Stimulated activated naive B cell treated with anti-CD40 and anti-IgM and Interleukin-4, amounts not matched to agents 10 μg/mL and 1 μg/mL and 100 μg/mL, for 72 hours (primary cell): ENCODE measurements at regions not wholly inside any gene's neighbourhood (a gene's known extent, or its start where the extent isn't known, plus 50 kb on each side); places are given as distances from the start of the nearest gene placed in this dataset.

Experiments used
- ATAC-seq, 2 donors: fragments of 150-1000 bp; cut with Tn5 transposase; replicated peaks; 2 replicates each; pipeline ENCODE4 v1.10.0; 2021; ENCODE audit warnings: moderate library complexity in 1 of 2
- DNase-seq: peaks from one replicate; pipeline ENCODE4 v3.0.0; 2021
- H3K27ac Mint-ChIP-seq: one replicate; pipeline ENCODE4 v1.8.0; 2022; ENCODE audit warnings: mild to moderate bottlenecking, mixed read lengths
- H3K27me3 Mint-ChIP-seq, 2 donors: one replicate each; pipeline ENCODE4 v1.8.0; 2022; ENCODE audit warnings: mixed read lengths in 2 of 2
- H3K36me3 Mint-ChIP-seq, 2 donors: one replicate each; pipeline ENCODE4 v1.8.0; 2022; ENCODE audit warnings: mixed read lengths in 2 of 2, mild to moderate bottlenecking in 1 of 2
- H3K4me1 Mint-ChIP-seq, 2 donors: one replicate each; pipeline ENCODE4 v1.8.0; 2022; ENCODE audit warnings: mixed read lengths in 2 of 2, mild to moderate bottlenecking in 1 of 2
- H3K4me3 Mint-ChIP-seq, 2 donors: one replicate each; pipeline ENCODE4 v1.8.0; 2022; ENCODE audit warnings: mild to moderate bottlenecking in 2 of 2, mixed read lengths in 2 of 2, moderate library complexity in 1 of 2
- H3K9me3 Mint-ChIP-seq, 2 donors: one replicate each; pipeline ENCODE4 v1.8.0; 2022; ENCODE audit warnings: mixed read lengths in 2 of 2, mild to moderate bottlenecking in 1 of 2

GRCh38 chr4:184575306-184575705, 73.9 kb downstream of the CASP3 start:
- ATAC-seq (no peak), DNase-seq (no peak)
- H3K9me3 Mint-ChIP-seq, result peaks cover 9% of the 10 kb centered on the region in 2 donors
- H3K4me1 Mint-ChIP-seq, result no peaks in the 10 kb centered on the region
- H3K27ac Mint-ChIP-seq, result no peak overlapping the region
- H3K36me3 Mint-ChIP-seq, result peaks cover 3 to 6% of the 10 kb centered on the region in 2 donors
- no peaks in the 10 kb centered on the region for H3K27me3 Mint-ChIP-seq
- H3K4me3 Mint-ChIP-seq, result no peak overlapping the region

- Mint-ChIP-seq H3K36me3 (peaks cover 0 to 3% of the 10 kb centered on the region in 2 donors), H3K4me1 (peaks cover 0 to under 1% of the 10 kb centered on the region in 2 donors), H3K27me3 (no peaks in the 10 kb centered on the region), H3K4me3 (no peak overlapping the region), H3K9me3 (peaks cover 4 to 6% of the 10 kb centered on the region in 2 donors), H3K27ac (no peak overlapping the region)
- ATAC-seq (no peak), DNase-seq (no peak)
Measured at GRCh38 chr4:184574861-184575260, 74.4 kb downstream of the CASP3 start.

GRCh38 chr4:184573701-184574100, 75.5 kb downstream of the CASP3 start:
- H3K9me3 Mint-ChIP-seq, result peaks cover 0 to 3% of the 10 kb centered on the region in 2 donors
- no peak overlapping the region for H3K27ac Mint-ChIP-seq
- no peak overlapping the region for H3K4me3 Mint-ChIP-seq
- no peaks in the 10 kb centered on the region for H3K27me3 Mint-ChIP-seq
- DNase-seq (no peak), ATAC-seq (no peak)
- H3K4me1 Mint-ChIP-seq, result peaks cover 6 to 12% of the 10 kb centered on the region in 2 donors
- H3K36me3 Mint-ChIP-seq, result no peaks in the 10 kb centered on the region

GRCh38 chr4:184568770-184569169, 80.5 kb downstream of the CASP3 start:
- ATAC-seq (peak in 1 of 2 donors; percentile 39), DNase-seq (no peak)
- Mint-ChIP-seq H3K9me3 (peaks cover 0 to 2% of the 10 kb centered on the region in 2 donors), H3K4me1 (peaks cover 7 to 18% of the 10 kb centered on the region in 2 donors), H3K27ac (no peak overlapping the region), H3K36me3 (no peaks in the 10 kb centered on the region), H3K27me3 (no peaks in the 10 kb centered on the region), H3K4me3 (peak overlapping the region in 1 of 2 donors; percentile 2)

- H3K9me3 Mint-ChIP-seq, result peaks cover 0 to 1% of the 10 kb centered on the region in 2 donors
Measured at GRCh38 chr4:184563621-184564020, 85.6 kb downstream of the CASP3 start.

GRCh38 chr4:184558996-184559395, 84.6 kb upstream of the IRF2 start:
- no peak for DNase-seq
- Mint-ChIP-seq H3K27me3 (no peaks in the 10 kb centered on the region), H3K27ac (no peak overlapping the region), H3K36me3 (no peaks in the 10 kb centered on the region), H3K4me3 (no peak overlapping the region), H3K4me1 (no peaks in the 10 kb centered on the region), H3K9me3 (no peaks in the 10 kb centered on the region)
- no peak for ATAC-seq

More at GRCh38 chr4:184563621-184564020, 85.6 kb downstream of the CASP3 start:
- Mint-ChIP-seq H3K36me3 (no peaks in the 10 kb centered on the region), H3K27me3 (no peaks in the 10 kb centered on the region), H3K4me3 (no peak overlapping the region), H3K4me1 (peaks cover 1 to 5% of the 10 kb centered on the region in 2 donors), H3K27ac (no peak overlapping the region)
- ATAC-seq (no peak), DNase-seq (no peak)

- ATAC-seq, result no peak
- H3K4me1 Mint-ChIP-seq, result peaks cover under 1 to 4% of the 10 kb centered on the region in 2 donors
- DNase-seq, result no peak
- H3K9me3 Mint-ChIP-seq, result no peaks in the 10 kb centered on the region
- no peaks in the 10 kb centered on the region for H3K27me3 Mint-ChIP-seq
- H3K36me3 Mint-ChIP-seq, result no peaks in the 10 kb centered on the region
- no peak overlapping the region for H3K27ac Mint-ChIP-seq
- H3K4me3 Mint-ChIP-seq, result no peak overlapping the region
Measured at GRCh38 chr4:184553891-184554290, 79.5 kb upstream of the IRF2 start.

- Mint-ChIP-seq H3K9me3 (no peaks in the 10 kb centered on the region), H3K4me3 (no peak overlapping the region), H3K4me1 (peaks cover 15 to 23% of the 10 kb centered on the region in 2 donors), H3K36me3 (no peaks in the 10 kb centered on the region), H3K27me3 (no peaks in the 10 kb centered on the region), H3K27ac (no peak overlapping the region)
- ATAC-seq, result no peak
- no peak for DNase-seq
Measured at GRCh38 chr4:184550476-184550875, 76.1 kb upstream of the IRF2 start.

- Mint-ChIP-seq H3K4me3 (peak overlapping the region in 1 of 2 donors; percentile 64), H3K27me3 (no peaks in the 10 kb centered on the region), H3K36me3 (no peaks in the 10 kb centered on the region), H3K9me3 (no peaks in the 10 kb centered on the region), H3K4me1 (peaks cover 15 to 23% of the 10 kb centered on the region in 2 donors), H3K27ac (no peak overlapping the region)
- no peak for ATAC-seq
- DNase-seq, result no peak
Measured at GRCh38 chr4:184548648-184549341, 74.4 kb upstream of the IRF2 start.

GRCh38 chr4:184548316-184548647, 73.9 kb upstream of the IRF2 start:
- no peak for DNase-seq
- no peaks in the 10 kb centered on the region for H3K9me3 Mint-ChIP-seq

GRCh38 chr4:184544788-184545409, 70.5 kb upstream of the IRF2 start:
- H3K4me1 Mint-ChIP-seq, result peaks cover 17 to 28% of the 10 kb centered on the region in 2 donors
- H3K36me3 Mint-ChIP-seq, result no peaks in the 10 kb centered on the region
- no peak for DNase-seq
- no peak overlapping the region for H3K4me3 Mint-ChIP-seq
- H3K27ac Mint-ChIP-seq, result no peak overlapping the region
- H3K9me3 Mint-ChIP-seq, result no peaks in the 10 kb centered on the region
- H3K27me3 Mint-ChIP-seq, result no peaks in the 10 kb centered on the region
- ATAC-seq, result no peak

More at GRCh38 chr4:184548316-184548647, 73.9 kb upstream of the IRF2 start:
- ATAC-seq, result peak in 1 of 2 donors; percentile 20
- H3K36me3 Mint-ChIP-seq, result no peaks in the 10 kb centered on the region
- peaks cover 15 to 23% of the 10 kb centered on the region in 2 donors for H3K4me1 Mint-ChIP-seq
- H3K4me3 Mint-ChIP-seq, result peak overlapping the region in 1 of 2 donors; percentile 64
- H3K27me3 Mint-ChIP-seq, result no peaks in the 10 kb centered on the region
- H3K27ac Mint-ChIP-seq, result peak overlapping the region; percentile 14

- H3K27me3 Mint-ChIP-seq, result no peaks in the 10 kb centered on the region
- peaks cover 4 to 8% of the 10 kb centered on the region in 2 donors for H3K4me1 Mint-ChIP-seq
- no peak overlapping the region for H3K4me3 Mint-ChIP-seq
- no peak for DNase-seq
- H3K27ac Mint-ChIP-seq, result no peak overlapping the region
- H3K36me3 Mint-ChIP-seq, result no peaks in the 10 kb centered on the region
- H3K9me3 Mint-ChIP-seq, result no peaks in the 10 kb centered on the region
- no peak for ATAC-seq
Measured at GRCh38 chr4:184541907-184542306, 67.6 kb upstream of the IRF2 start.

GRCh38 chr4:184540307-184540706, 66.0 kb upstream of the IRF2 start:
- Mint-ChIP-seq H3K4me3 (no peak overlapping the region), H3K27ac (no peak overlapping the region), H3K36me3 (no peaks in the 10 kb centered on the region), H3K27me3 (no peaks in the 10 kb centered on the region), H3K4me1 (peaks cover 14 to 20% of the 10 kb centered on the region in 2 donors), H3K9me3 (no peaks in the 10 kb centered on the region)
- ATAC-seq (no peak), DNase-seq (no peak)

GRCh38 chr4:184538023-184538599, 63.8 kb upstream of the IRF2 start:
- H3K27me3 Mint-ChIP-seq, result no peaks in the 10 kb centered on the region
- ATAC-seq (peak; percentile 79 to 82), DNase-seq (peak; percentile 77)
- peak overlapping the region; percentile 97 for H3K27ac Mint-ChIP-seq
- no peaks in the 10 kb centered on the region for H3K9me3 Mint-ChIP-seq
- H3K4me1 Mint-ChIP-seq, result peaks cover 29 to 38% of the 10 kb centered on the region in 2 donors
- peaks cover 0 to 3% of the 10 kb centered on the region in 2 donors for H3K36me3 Mint-ChIP-seq
- peak overlapping the region; percentile 89 to 93 for H3K4me3 Mint-ChIP-seq
